ENCODE measurements at regions not wholly inside any gene's neighbourhood (a gene's known extent, or its start where the extent isn't known, plus 50 kb on each side); places are given as distances from the start of the nearest gene placed in this dataset.
A peak's percentile ranks its signal among the peaks of the same experiment; 100 is the strongest.
"Not testable (repeated sequence)": the region's sequence is repeated elsewhere in the genome, so short reads cannot be mapped to it uniquely, and the experiment has no call there.

- H3K4me3 ChIP-seq (ENCODE audit: low read length); H3K4me1 ChIP-seq (ENCODE audit: control insufficient read depth, insufficient read depth, low read length); DNase-seq; H3K27me3 ChIP-seq (ENCODE audit: control insufficient read depth, insufficient read depth); intact Hi-C loops (cut with DNase I); H3K27ac ChIP-seq (ENCODE audit: low read length); H3K9me3 ChIP-seq (ENCODE audit: control insufficient read depth, low read length); ATAC-seq: not testable (repeated sequence)
- 82% methylated on average over 2 of the region's 2 CpGs for WGBS
Measured at GRCh38 chr11:123344188-123344587, 85.9 kb upstream of the GRAMD1B start.

- DNase-seq (no peak), ATAC-seq (no peak)
- H3K27me3 ChIP-seq (ENCODE audit: control insufficient read depth, insufficient read depth) = no peaks in the 10 kb centered on the region
- H3K4me1 ChIP-seq (ENCODE audit: control insufficient read depth, insufficient read depth, low read length) = no peaks in the 10 kb centered on the region
- WGBS = 94% methylated on average over 9 of the region's 9 CpGs
- no peak overlapping the region for H3K27ac ChIP-seq (ENCODE audit: low read length)
- intact Hi-C loops (cut with DNase I) = no loop called here
- H3K4me3 ChIP-seq (ENCODE audit: low read length) = no peak overlapping the region
- no peaks in the 10 kb centered on the region for H3K9me3 ChIP-seq (ENCODE audit: control insufficient read depth, low read length)
Measured at GRCh38 chr11:123338997-123339752, 90.9 kb upstream of the GRAMD1B start.

GRCh38 chr11:123338266-123338800, 91.7 kb upstream of the GRAMD1B start:
- Histone ChIP-seq H3K4me1 (ENCODE audit: control insufficient read depth, insufficient read depth, low read length) (no peaks in the 10 kb centered on the region), H3K27me3 (ENCODE audit: control insufficient read depth, insufficient read depth) (no peaks in the 10 kb centered on the region), H3K9me3 (ENCODE audit: control insufficient read depth, low read length) (no peaks in the 10 kb centered on the region), H3K4me3 (ENCODE audit: low read length) (no peak overlapping the region), H3K27ac (ENCODE audit: low read length) (no peak overlapping the region)
- ATAC-seq (no peak), DNase-seq (no peak)
- intact Hi-C loops (cut with DNase I) = no loop called here
- WGBS = 86% methylated on average over 6 of the region's 6 CpGs

DNA sequence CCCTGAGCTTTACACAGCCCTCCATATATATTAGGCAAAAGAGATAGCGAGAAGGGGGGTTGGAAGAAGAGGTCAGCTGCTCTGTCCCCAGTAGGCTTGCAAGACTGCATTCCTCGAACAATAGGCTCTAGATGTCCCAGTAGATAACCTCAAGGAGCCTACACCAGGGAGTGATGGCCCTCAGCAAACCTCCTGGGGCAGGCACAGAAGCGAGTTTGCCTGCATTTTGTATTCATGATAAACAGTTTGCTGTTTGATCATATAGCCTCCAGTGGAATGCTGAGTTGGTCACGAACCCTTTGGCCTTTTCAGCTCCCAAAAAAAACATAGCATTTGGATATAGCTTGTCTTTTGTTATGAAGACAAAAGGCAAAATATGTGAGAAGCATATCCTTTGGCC, 95.1 kb upstream of the GRAMD1B start:
- ATAC-seq = no peak

DNA sequence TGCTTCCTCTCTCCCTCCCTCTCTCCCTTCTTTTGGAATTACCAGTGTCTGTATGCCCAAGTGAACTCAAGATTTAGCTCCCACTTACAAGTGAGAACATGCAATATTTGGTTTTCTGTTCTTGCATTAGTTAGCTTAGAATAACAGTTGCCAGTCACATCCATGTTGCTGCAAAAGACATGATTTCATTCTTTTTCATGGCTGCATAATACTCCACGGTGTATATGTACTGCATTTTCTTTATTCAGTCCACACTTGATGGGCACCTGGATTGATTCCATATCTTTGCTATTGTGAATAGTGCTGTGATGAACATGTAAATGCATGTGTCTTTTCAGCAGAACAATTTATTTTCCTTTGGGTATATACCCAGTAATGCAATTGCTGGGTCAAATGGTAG, 97.5 kb upstream of the GRAMD1B start:
- intact Hi-C loops (cut with DNase I); H3K4me3 ChIP-seq (ENCODE audit: low read length); ATAC-seq; H3K4me1 ChIP-seq (ENCODE audit: control insufficient read depth, insufficient read depth, low read length); DNase-seq; H3K27ac ChIP-seq (ENCODE audit: low read length); H3K9me3 ChIP-seq (ENCODE audit: control insufficient read depth, low read length); H3K27me3 ChIP-seq (ENCODE audit: control insufficient read depth, insufficient read depth): not testable (repeated sequence)
- WGBS = 96% methylated on average over 1 of the region's 1 CpG

More for the DNA sequence above, 95.1 kb upstream of the GRAMD1B start:
- Histone ChIP-seq H3K27ac (ENCODE audit: low read length) (no peak overlapping the region), H3K9me3 (ENCODE audit: control insufficient read depth, low read length) (no peaks in the 10 kb centered on the region), H3K27me3 (ENCODE audit: control insufficient read depth, insufficient read depth) (no peaks in the 10 kb centered on the region), H3K4me3 (ENCODE audit: low read length) (no peak overlapping the region), H3K4me1 (ENCODE audit: control insufficient read depth, insufficient read depth, low read length) (no peaks in the 10 kb centered on the region)
- WGBS = 76% methylated on average over 4 of the region's 4 CpGs
- intact Hi-C loops (cut with DNase I) = no loop called here
- DNase-seq = no peak

- Histone ChIP-seq H3K4me3 (ENCODE audit: low read length) (no peak overlapping the region), H3K27me3 (ENCODE audit: control insufficient read depth, insufficient read depth) (no peaks in the 10 kb centered on the region), H3K9me3 (ENCODE audit: control insufficient read depth, low read length) (no peaks in the 10 kb centered on the region), H3K4me1 (ENCODE audit: control insufficient read depth, insufficient read depth, low read length) (no peaks in the 10 kb centered on the region), H3K27ac (ENCODE audit: low read length) (no peak overlapping the region)
- intact Hi-C loops (cut with DNase I) = no loop called here
- DNase-seq (no peak), ATAC-seq (peak; percentile 76 to 83)
- WGBS = 63% methylated on average over 2 of the region's 2 CpGs
Measured at GRCh38 chr11:123330948-123331347, 99.1 kb upstream of the GRAMD1B start.

DNA sequence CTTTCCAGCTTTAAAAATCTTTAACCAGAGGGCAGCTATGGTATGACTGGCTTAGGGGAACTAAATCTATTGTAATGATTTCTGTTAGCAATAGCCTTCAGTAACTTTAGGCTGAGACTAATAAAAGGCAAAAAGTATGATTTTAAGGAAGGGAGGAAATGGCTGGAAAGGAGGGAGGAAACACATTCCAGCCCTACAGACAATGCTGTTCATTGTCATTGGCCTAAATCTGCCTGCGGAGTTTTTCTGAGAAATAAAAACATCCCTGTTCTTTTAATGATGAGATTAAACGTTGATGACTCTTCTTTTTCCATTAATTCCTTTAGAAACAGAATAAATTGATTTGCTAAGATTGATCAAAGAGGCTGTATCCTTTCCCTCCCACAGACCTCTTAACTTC, 99.6 kb upstream of the GRAMD1B start:
- no peak for DNase-seq
- Histone ChIP-seq H3K4me3 (ENCODE audit: low read length) (no peak overlapping the region), H3K9me3 (ENCODE audit: control insufficient read depth, low read length) (no peaks in the 10 kb centered on the region), H3K4me1 (ENCODE audit: control insufficient read depth, insufficient read depth, low read length) (no peaks in the 10 kb centered on the region), H3K27me3 (ENCODE audit: control insufficient read depth, insufficient read depth) (no peaks in the 10 kb centered on the region), H3K27ac (ENCODE audit: low read length) (no peak overlapping the region)
- WGBS = 46% methylated on average over 2 of the region's 2 CpGs
- intact Hi-C loops (cut with DNase I) = no loop called here
- ATAC-seq = no peak

DNA sequence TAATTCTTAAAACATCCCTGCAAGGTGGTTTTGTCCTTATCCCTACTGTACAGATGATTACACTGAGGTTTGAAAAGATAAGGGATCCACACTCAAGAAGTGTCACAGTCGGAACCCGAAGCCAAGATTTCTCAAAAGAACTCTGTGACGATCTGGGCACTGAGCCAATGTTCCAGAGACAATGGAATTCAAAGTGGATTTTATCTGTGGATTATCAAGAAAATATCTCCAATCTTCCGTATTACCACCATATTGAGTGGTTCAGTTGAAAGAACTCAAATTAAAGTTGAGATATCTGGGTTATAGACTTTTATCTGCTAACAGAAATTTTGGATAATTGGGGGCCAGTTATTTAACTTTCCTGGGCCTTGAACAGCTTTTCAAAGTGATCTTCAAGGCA, 100.0 kb upstream of the GRAMD1B start:
- H3K4me3 ChIP-seq (ENCODE audit: low read length) = no peak overlapping the region
- DNase-seq (no peak), ATAC-seq (no peak)
- no peaks in the 10 kb centered on the region for H3K27me3 ChIP-seq (ENCODE audit: control insufficient read depth, insufficient read depth)
- no peak overlapping the region for H3K27ac ChIP-seq (ENCODE audit: low read length)
- intact Hi-C loops (cut with DNase I) = no loop called here
- H3K9me3 ChIP-seq (ENCODE audit: control insufficient read depth, low read length) = no peaks in the 10 kb centered on the region
- 23% methylated on average over 4 of the region's 4 CpGs for WGBS
- no peaks in the 10 kb centered on the region for H3K4me1 ChIP-seq (ENCODE audit: control insufficient read depth, insufficient read depth, low read length)

- Histone ChIP-seq H3K9me3 (ENCODE audit: control insufficient read depth, low read length) (no peaks in the 10 kb centered on the region), H3K27ac (ENCODE audit: low read length) (no peak overlapping the region), H3K4me3 (ENCODE audit: low read length) (no peak overlapping the region), H3K27me3 (ENCODE audit: control insufficient read depth, insufficient read depth) (no peaks in the 10 kb centered on the region), H3K4me1 (ENCODE audit: control insufficient read depth, insufficient read depth, low read length) (no peaks in the 10 kb centered on the region)
- ATAC-seq = no peak
- intact Hi-C loops (cut with DNase I) = no loop called here
- no peak for DNase-seq
- 53% methylated on average over 5 of the region's 5 CpGs for WGBS
Measured at GRCh38 chr11:123328281-123328867, 101.7 kb upstream of the GRAMD1B start.

DNA sequence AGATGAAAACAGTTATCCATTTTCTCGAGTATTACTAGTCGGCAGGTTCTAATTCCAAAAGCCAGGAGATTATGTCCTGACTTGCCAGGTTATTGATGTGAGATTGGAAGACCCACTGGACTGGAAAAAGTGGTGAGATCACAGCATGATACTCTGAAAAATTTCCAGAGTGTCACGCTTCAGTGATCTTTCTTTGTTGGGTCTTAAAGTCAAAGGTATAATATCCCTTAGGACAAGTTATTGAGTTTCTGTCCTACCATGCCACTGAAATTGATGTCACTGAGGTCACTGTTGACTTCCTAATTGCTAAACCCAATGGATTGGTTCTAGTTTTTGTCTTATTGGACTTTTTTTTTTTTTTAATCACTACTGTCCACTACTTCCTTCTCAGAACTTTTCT, 104.5 kb upstream of the GRAMD1B start:
- no peaks in the 10 kb centered on the region for H3K4me1 ChIP-seq (ENCODE audit: control insufficient read depth, insufficient read depth, low read length)
- DNase-seq = no peak
- no peak overlapping the region for H3K27ac ChIP-seq (ENCODE audit: low read length)
- no peaks in the 10 kb centered on the region for H3K9me3 ChIP-seq (ENCODE audit: control insufficient read depth, low read length)
- no peak for ATAC-seq
- intact Hi-C loops (cut with DNase I) = no loop called here
- no peak overlapping the region for H3K4me3 ChIP-seq (ENCODE audit: low read length)
- WGBS = 86% methylated on average over 3 of the region's 3 CpGs
- H3K27me3 ChIP-seq (ENCODE audit: control insufficient read depth, insufficient read depth) = no peaks in the 10 kb centered on the region

DNA sequence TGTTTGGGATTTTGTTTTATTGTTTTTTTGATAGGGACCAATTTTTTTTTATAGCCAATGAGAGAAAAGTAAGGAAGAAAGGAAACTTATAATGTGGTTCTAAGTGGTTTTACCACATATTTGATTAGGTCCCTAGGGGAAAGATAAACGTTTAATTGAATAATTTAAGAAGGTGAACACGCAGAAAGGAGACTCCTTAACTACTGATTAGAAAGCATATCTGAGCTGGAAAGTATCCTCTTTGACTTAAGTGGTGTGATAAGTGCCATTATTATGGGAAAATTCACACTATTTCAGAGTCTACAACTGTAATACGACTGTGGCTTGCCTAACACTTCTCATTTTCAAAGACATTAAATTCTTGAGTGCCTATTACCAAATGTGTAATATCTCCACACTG, 106.5 kb upstream of the GRAMD1B start:
- DNase-seq (no peak), ATAC-seq (no peak)
- WGBS = 26% methylated on average over 3 of the region's 3 CpGs
- no peaks in the 10 kb centered on the region for H3K27me3 ChIP-seq (ENCODE audit: control insufficient read depth, insufficient read depth)
- no peak overlapping the region for H3K27ac ChIP-seq (ENCODE audit: low read length)
- intact Hi-C loops (cut with DNase I) = no loop called here
- H3K9me3 ChIP-seq (ENCODE audit: control insufficient read depth, low read length) = no peaks in the 10 kb centered on the region
- H3K4me3 ChIP-seq (ENCODE audit: low read length) = no peak overlapping the region
- no peaks in the 10 kb centered on the region for H3K4me1 ChIP-seq (ENCODE audit: control insufficient read depth, insufficient read depth, low read length)
